ENCODE measurements at regions not wholly inside any gene's neighbourhood (a gene's known extent, or its start where the extent isn't known, plus 50 kb on each side); places are given as distances from the start of the nearest gene placed in this dataset.

DNA sequence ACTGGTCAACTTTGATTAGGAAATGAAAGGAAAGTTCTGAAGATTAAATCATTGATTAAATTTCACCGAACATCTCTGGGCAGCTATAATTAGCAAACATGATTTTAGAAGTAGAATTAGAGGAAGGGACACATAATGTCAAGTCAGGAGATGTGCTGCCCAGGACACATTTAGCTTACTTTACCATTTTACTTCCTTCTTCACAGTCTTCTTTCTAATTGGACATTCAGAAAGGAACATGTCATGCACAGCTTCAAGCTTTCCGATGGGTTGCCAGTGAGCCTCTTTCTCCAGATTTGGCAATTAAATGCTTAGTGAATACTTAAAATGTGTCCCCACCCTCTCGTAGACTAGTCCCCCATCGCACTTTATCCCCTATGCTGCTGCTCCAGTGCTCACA is 234.7 kb downstream of the FAM76B start:
- TF ChIP-seq, protein P1, sequence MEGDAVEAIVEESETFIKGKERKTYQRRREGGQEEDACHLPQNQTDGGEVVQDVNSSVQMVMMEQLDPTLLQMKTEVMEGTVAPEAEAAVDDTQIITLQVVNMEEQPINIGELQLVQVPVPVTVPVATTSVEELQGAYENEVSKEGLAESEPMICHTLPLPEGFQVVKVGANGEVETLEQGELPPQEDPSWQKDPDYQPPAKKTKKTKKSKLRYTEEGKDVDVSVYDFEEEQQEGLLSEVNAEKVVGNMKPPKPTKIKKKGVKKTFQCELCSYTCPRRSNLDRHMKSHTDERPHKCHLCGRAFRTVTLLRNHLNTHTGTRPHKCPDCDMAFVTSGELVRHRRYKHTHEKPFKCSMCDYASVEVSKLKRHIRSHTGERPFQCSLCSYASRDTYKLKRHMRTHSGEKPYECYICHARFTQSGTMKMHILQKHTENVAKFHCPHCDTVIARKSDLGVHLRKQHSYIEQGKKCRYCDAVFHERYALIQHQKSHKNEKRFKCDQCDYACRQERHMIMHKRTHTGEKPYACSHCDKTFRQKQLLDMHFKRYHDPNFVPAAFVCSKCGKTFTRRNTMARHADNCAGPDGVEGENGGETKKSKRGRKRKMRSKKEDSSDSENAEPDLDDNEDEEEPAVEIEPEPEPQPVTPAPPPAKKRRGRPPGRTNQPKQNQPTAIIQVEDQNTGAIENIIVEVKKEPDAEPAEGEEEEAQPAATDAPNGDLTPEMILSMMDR (IDR thresholded peaks at IDR 0.05): no peak
- TF ChIP-seq POLR2A (IDR thresholded peaks at IDR 0.05): no peak

All from Peyer's patch (tissue), 4 donors.